ENCODE measurements at regions not wholly inside any gene's neighbourhood (a gene's known extent, or its start where the extent isn't known, plus 50 kb on each side); places are given as distances from the start of the nearest gene placed in this dataset.

GRCh38 chr4:67161311-67161710, 384.0 kb downstream of the CENPC start:
- no peak for TF ChIP-seq POLR2A (IDR thresholded peaks at IDR 0.05)
- TF ChIP-seq, protein P1, sequence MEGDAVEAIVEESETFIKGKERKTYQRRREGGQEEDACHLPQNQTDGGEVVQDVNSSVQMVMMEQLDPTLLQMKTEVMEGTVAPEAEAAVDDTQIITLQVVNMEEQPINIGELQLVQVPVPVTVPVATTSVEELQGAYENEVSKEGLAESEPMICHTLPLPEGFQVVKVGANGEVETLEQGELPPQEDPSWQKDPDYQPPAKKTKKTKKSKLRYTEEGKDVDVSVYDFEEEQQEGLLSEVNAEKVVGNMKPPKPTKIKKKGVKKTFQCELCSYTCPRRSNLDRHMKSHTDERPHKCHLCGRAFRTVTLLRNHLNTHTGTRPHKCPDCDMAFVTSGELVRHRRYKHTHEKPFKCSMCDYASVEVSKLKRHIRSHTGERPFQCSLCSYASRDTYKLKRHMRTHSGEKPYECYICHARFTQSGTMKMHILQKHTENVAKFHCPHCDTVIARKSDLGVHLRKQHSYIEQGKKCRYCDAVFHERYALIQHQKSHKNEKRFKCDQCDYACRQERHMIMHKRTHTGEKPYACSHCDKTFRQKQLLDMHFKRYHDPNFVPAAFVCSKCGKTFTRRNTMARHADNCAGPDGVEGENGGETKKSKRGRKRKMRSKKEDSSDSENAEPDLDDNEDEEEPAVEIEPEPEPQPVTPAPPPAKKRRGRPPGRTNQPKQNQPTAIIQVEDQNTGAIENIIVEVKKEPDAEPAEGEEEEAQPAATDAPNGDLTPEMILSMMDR (IDR thresholded peaks at IDR 0.05) = no peak
